HEK293T (cell line): ENCODE measurements at regions not wholly inside any gene's neighbourhood (a gene's known extent, or its start where the extent isn't known, plus 50 kb on each side); places are given as distances from the start of the nearest gene placed in this dataset.

Experiments
- CTCF ChIA-PET: fragments of 350-600 bp; formaldehyde crosslinking; extraction: SDS; loops from one replicate; lab custom pipeline; 2021; ENCODE audit warnings: antibody characterized with exemption, inconsistent platforms; lab: Yijun Ruan, JAX
- POLR2A ChIA-PET: fragments of 350-600 bp; formaldehyde crosslinking; extraction: SDS; loops from one replicate; lab custom pipeline; 2020; ENCODE audit warnings: antibody characterized with exemption, inconsistent platforms; lab: Yijun Ruan, JAX
- DNase-seq: peaks from one replicate; pipeline ENCODE4 v3.0.0; 2012; ENCODE audit warnings: mixed read lengths; ENCODE audit errors: extremely low spot score
- ARNT ChIP-seq: fragments of 450-650 bp; IDR thresholded peaks from 2 replicates; pipeline ENCODE4 v1.6.1; 2017; ENCODE audit warnings: mild to moderate bottlenecking
- BHLHE40 ChIP-seq: fragments of 450-650 bp; IDR thresholded peaks from 2 replicates; pipeline ENCODE4 v1.6.1; 2016; ENCODE audit warnings: mild to moderate bottlenecking, moderate library complexity, borderline replicate concordance
- CTBP1 ChIP-seq: fragments of 450-650 bp; IDR thresholded peaks from 2 replicates; pipeline ENCODE4 v1.6.1; 2016; ENCODE audit warnings: borderline replicate concordance
- ELF4 ChIP-seq: fragments of 450-650 bp; IDR thresholded peaks from 2 replicates; pipeline ENCODE4 v1.6.1; 2017; ENCODE audit warnings: antibody characterized with exemption
- FOXA1 ChIP-seq: fragments of 450-650 bp; IDR thresholded peaks from 2 replicates; pipeline ENCODE4 v1.6.1; 2016; ENCODE audit warnings: mild to moderate bottlenecking
- FOXK2 ChIP-seq: fragments of 450-650 bp; IDR thresholded peaks from 2 replicates; pipeline ENCODE4 v1.6.1; 2016; ENCODE audit warnings: mild to moderate bottlenecking
- FOXM1 ChIP-seq: fragments of 450-650 bp; IDR thresholded peaks from 2 replicates; pipeline ENCODE4 v1.6.1; 2017; ENCODE audit warnings: mild to moderate bottlenecking, borderline replicate concordance
- HDGF ChIP-seq: fragments of 450-650 bp; IDR thresholded peaks from 2 replicates; pipeline ENCODE4 v1.6.1; 2017; ENCODE audit warnings: antibody characterized with exemption, borderline replicate concordance
- L3MBTL2 ChIP-seq: fragments of 450-650 bp; conservative IDR thresholded peaks from 2 replicates; pipeline ENCODE4 v1.6.1; 2016; ENCODE audit warnings: mild to moderate bottlenecking
- LEF1 ChIP-seq: fragments of 450-650 bp; IDR thresholded peaks from 2 replicates; pipeline ENCODE4 v1.6.1; 2017; ENCODE audit warnings: mild to moderate bottlenecking, borderline replicate concordance
- NFRKB ChIP-seq: fragments of 450-650 bp; IDR thresholded peaks from 2 replicates; pipeline ENCODE4 v1.6.1; 2016; ENCODE audit warnings: mild to moderate bottlenecking, moderate library complexity
- PKNOX1 ChIP-seq: fragments of 450-650 bp; IDR thresholded peaks from 2 replicates; pipeline ENCODE4 v1.6.1; 2016
- SP1 ChIP-seq: fragments of 450-650 bp; IDR thresholded peaks from 2 replicates; pipeline ENCODE4 v1.6.1; 2017
- SUZ12 ChIP-seq: fragments of 450-650 bp; IDR thresholded peaks from 2 replicates; pipeline ENCODE4 v1.6.1; 2016; ENCODE audit warnings: mild to moderate bottlenecking
- TARDBP ChIP-seq: fragments of 450-650 bp; IDR thresholded peaks from 2 replicates; pipeline ENCODE4 v1.6.1; 2016
- ZNF384 ChIP-seq: fragments of 450-650 bp; IDR thresholded peaks from 2 replicates; pipeline ENCODE4 v1.6.1; 2016

GRCh38 chrX:99468993-99469392 is 941.1 kb downstream of the PCDH19 start:
- CTCF ChIA-PET, result no interaction called here
- TF ChIP-seq HDGF (no peak), LEF1 (no peak), SP1 (no peak), BHLHE40 (no peak), ARNT (no peak), SUZ12 (no peak), ELF4 (no peak), FOXA1 (no peak)
- DNase-seq, result no peak
- POLR2A ChIA-PET, result no interaction called here

GRCh38 chrX:99461223-99461622 is 948.9 kb downstream of the PCDH19 start:
- POLR2A ChIA-PET, result no interaction called here
- TF ChIP-seq HDGF (no peak), SP1 (no peak)
- CTCF ChIA-PET, result interaction anchor here (0.6 kb wide), 1 partner anchor 625 kb away, joined by 3 read pairs; no protein-coding TSS in a partner anchor
- no peak for DNase-seq

GRCh38 chrX:99445336-99445735 is 964.7 kb downstream of the PCDH19 start:
- no peak for DNase-seq
- ChIA-PET CTCF (no interaction called here), POLR2A (no interaction called here)
- no peak for TF ChIP-seq FOXM1
- TF ChIP-seq FOXA1, result no peak
- no peak for TF ChIP-seq ZNF384
- no peak for TF ChIP-seq TARDBP
- no peak for TF ChIP-seq ELF4
- no peak for TF ChIP-seq SP1
- TF ChIP-seq BHLHE40, result no peak
- no peak for TF ChIP-seq LEF1
- no peak for TF ChIP-seq HDGF
- no peak for TF ChIP-seq ARNT

DNA sequence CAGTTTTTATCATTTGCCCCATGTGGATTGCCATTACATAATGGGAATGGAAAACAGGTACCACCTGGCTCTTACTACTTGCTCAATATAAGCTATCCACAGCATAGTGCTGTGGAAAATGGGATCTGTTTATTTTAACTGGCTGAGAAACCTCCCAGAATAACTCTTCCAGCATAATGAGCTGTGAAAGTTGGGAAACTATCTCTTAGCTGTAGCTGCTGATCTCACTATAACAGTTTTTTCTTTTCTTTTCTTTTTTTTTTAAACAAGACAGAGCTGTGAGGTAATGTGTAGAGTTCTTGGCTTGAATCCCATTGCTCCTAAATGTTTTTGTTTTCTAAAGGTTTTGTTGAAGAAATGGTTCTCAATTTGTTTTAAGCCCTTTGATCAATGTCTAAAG is 988.3 kb downstream of the PCDH19 start:
- DNase-seq, result no peak
- POLR2A ChIA-PET, result no interaction called here
- no peak for TF ChIP-seq SP1
- TF ChIP-seq BHLHE40, result no peak
- TF ChIP-seq ARNT, result no peak
- no peak for TF ChIP-seq ELF4
- TF ChIP-seq SUZ12, result no peak
- no peak for TF ChIP-seq FOXM1
- no peak for TF ChIP-seq CTBP1
- TF ChIP-seq LEF1, result no peak
- TF ChIP-seq ZNF384, result no peak
- no peak for TF ChIP-seq NFRKB
- no peak for TF ChIP-seq TARDBP
- no peak for TF ChIP-seq PKNOX1
- TF ChIP-seq FOXA1, result no peak
- TF ChIP-seq FOXK2, result no peak
- no peak for TF ChIP-seq L3MBTL2
- TF ChIP-seq HDGF, result no peak
- CTCF ChIA-PET, result no interaction called here

- CTCF ChIA-PET, result no interaction called here
Observed at GRCh38 chrX:99415470-99415869, 994.6 kb downstream of the PCDH19 start.

DNA sequence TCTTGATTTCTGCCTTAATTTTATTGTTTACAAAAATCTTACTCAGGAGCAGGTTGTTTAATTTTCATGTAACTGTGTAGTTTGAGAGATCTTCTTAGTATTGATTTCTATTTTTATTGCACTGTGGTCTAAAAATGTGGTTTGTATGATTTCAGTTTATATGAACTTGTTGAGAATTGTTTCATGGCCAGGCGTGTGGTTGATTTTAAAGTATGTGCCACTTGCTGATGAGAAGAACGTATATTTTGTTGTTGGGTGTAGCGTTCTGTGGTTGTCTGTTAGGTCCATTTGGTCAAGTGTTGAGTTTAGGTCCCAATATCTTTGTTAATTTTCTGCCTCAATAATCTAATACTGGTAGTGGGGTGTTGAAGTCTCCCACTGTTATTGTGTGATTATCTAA is 996.8 kb downstream of the PCDH19 start:
- TF ChIP-seq CTBP1, result no peak
- TF ChIP-seq L3MBTL2, result no peak
- TF ChIP-seq SP1, result no peak
- no peak for TF ChIP-seq FOXM1
- TF ChIP-seq HDGF, result no peak
- no peak for TF ChIP-seq FOXA1
- TF ChIP-seq TARDBP, result no peak
- TF ChIP-seq SUZ12, result no peak
- no peak for TF ChIP-seq FOXK2
- no peak for TF ChIP-seq ZNF384
- TF ChIP-seq BHLHE40, result no peak
- no peak for TF ChIP-seq ARNT
- TF ChIP-seq NFRKB, result no peak
- TF ChIP-seq LEF1, result no peak
- no peak for TF ChIP-seq ELF4
- TF ChIP-seq PKNOX1, result no peak
- POLR2A ChIA-PET, result no interaction called here

More at GRCh38 chrX:99415470-99415869, 994.6 kb downstream of the PCDH19 start:
- TF ChIP-seq NFRKB, result no peak
- TF ChIP-seq ARNT, result no peak
- no peak for TF ChIP-seq HDGF
- TF ChIP-seq CTBP1, result no peak
- no peak for TF ChIP-seq L3MBTL2
- no peak for TF ChIP-seq FOXA1
- TF ChIP-seq SUZ12, result no peak
- no peak for DNase-seq
- POLR2A ChIA-PET, result no interaction called here

GRCh38 chrX:99398545-99398944 is 1011.5 kb downstream of the PCDH19 start:
- POLR2A ChIA-PET, result no interaction called here
- no peak for DNase-seq
- no peak for TF ChIP-seq NFRKB
- TF ChIP-seq FOXA1, result no peak
- no peak for TF ChIP-seq LEF1
- no peak for TF ChIP-seq TARDBP
- no peak for TF ChIP-seq ARNT
- TF ChIP-seq SP1, result no peak
- no peak for TF ChIP-seq CTBP1
- no peak for TF ChIP-seq ZNF384
- TF ChIP-seq HDGF, result no peak
- no peak for TF ChIP-seq L3MBTL2
- CTCF ChIA-PET, result interaction anchor here (0.7 kb wide), 1 partner anchor 618 kb away, joined by 3 read pairs; no protein-coding TSS in a partner anchor

More for the DNA sequence above, 996.8 kb downstream of the PCDH19 start:
- CTCF ChIA-PET, result no interaction called here
- no peak for DNase-seq
